Activated T-cell treated with anti-CD3 and anti-CD28 coated beads, Interleukin-2, amount 50 U/mL, for 4 hours (primary cell): ENCODE measurements at regions not wholly inside any gene's neighbourhood (a gene's known extent, or its start where the extent isn't known, plus 50 kb on each side); places are given as distances from the start of the nearest gene placed in this dataset.

ENCODE experiments used
- ATAC-seq, 2 donors: fragments of 200-7000 bp; cut with Tn5 transposase; one replicate each; pipeline ENCODE4 v1.10.0; 2021
- DNase-seq: peaks from one replicate; pipeline ENCODE4 v3.0.0-alpha.2; 2020
- H3K27me3 Mint-ChIP-seq: one replicate; pipeline ENCODE4 v1.8.0; 2021; ENCODE audit warnings: low read depth, mixed read lengths
- H3K36me3 Mint-ChIP-seq: one replicate; pipeline ENCODE4 v1.8.0; 2022; ENCODE audit warnings: mixed read lengths; ENCODE audit not compliant: insufficient read depth
- H3K4me1 Mint-ChIP-seq: one replicate; pipeline ENCODE4 v1.8.0; 2021; ENCODE audit warnings: low read depth, mixed read lengths
- H3K4me3 Mint-ChIP-seq: one replicate; pipeline ENCODE4 v1.8.0; 2021; ENCODE audit warnings: mild to moderate bottlenecking, moderate library complexity, mixed read lengths
- H3K9me3 Mint-ChIP-seq: one replicate; pipeline ENCODE4 v1.8.0; 2021; ENCODE audit warnings: mixed read lengths

DNA sequence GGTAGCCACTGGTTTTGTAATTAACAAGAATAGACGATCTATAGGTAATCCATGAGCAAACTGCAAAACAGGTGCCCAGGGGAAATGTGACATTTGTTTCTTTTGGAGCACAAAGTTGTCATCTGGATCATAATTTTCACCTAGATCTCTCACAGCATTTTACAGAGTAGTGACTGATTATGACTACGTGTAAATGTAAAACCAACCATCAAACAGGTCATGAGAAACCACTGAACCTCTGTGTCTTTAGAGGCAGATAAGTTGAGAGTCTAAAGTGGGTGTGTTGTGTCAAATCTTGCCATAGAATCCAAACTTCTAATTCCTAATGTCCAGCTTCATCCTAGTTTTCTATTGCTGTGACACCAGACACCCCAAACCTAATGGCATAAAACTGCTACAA lies 648.1 kb downstream of the MID1IP1 start:
- ATAC-seq (peak in 1 of 2 donors; percentile 52), DNase-seq (no peak)
- H3K36me3 Mint-ChIP-seq, result no peaks in the 10 kb centered on the region
- no peaks in the 10 kb centered on the region for H3K27me3 Mint-ChIP-seq
- H3K4me1 Mint-ChIP-seq, result peaks cover 30% of the 10 kb centered on the region
- H3K9me3 Mint-ChIP-seq, result no peaks in the 10 kb centered on the region
- H3K4me3 Mint-ChIP-seq, result no peak overlapping the region

DNA sequence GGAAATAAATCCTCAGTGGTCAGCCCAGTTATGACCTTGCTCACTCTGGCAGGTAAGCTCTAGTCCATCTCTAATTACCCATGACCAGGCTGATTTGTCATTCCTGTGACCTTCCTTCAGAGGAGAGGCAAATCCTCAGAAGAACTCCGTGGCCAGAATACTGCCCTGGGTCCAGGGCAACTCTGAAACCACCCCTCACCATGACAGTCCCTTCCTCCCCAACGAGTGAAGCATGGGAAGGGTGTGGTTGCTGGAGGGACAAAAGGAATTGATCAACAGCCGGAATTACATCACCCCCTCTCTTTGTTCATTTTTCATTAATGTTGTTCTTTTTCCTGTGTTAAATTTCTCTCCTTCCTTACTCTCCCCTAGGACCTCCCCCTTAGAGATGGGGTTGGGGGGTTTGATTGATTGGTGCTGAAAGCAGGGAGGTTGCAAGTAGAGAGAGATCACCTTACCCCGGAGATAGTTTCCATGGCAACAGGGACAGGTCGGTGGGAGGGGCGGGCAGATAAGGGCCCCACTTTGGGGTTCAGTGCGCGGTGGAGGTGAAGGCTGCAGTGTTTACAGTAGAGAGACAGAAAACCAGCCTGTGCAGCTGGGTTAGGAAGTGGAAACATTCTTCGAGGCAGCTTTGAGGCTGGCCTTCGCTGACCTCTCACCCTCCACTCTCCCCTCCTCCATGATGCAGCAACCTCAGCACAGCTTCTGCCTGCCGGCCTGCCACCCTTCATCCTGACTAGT lies 647.4 kb downstream of the BCOR start:
- DNase-seq (no peak), ATAC-seq (no peak)
- H3K9me3 Mint-ChIP-seq, result no peaks in the 10 kb centered on the region
- H3K27me3 Mint-ChIP-seq, result no peaks in the 10 kb centered on the region
- H3K4me3 Mint-ChIP-seq, result no peak overlapping the region
- peaks cover 26% of the 10 kb centered on the region for H3K4me1 Mint-ChIP-seq
- no peaks in the 10 kb centered on the region for H3K36me3 Mint-ChIP-seq

DNA sequence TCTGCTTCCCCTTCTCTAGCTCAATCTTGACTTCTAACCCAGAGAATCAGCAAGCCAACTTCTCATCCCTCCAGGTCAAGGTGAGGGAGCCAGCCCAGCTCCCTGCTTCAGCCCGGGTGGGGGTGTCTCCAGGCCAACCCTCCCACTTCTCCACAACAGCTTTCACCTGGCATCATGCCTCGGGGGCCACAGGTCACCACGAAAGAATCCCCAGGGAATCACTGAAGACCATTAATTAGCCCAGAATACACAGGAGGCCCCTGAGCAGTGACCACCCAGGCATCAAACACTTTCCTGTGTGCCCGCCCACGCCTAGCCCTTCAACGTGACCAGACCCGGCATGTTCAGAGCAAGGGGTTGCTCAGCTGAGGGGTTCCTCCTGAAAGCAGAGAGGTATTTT lies 646.7 kb downstream of the BCOR start:
- Mint-ChIP-seq H3K27me3 (no peaks in the 10 kb centered on the region), H3K36me3 (no peaks in the 10 kb centered on the region), H3K4me1 (peaks cover 25% of the 10 kb centered on the region), H3K9me3 (no peaks in the 10 kb centered on the region), H3K4me3 (no peak overlapping the region)
- no peak for DNase-seq
- no peak for ATAC-seq

DNA sequence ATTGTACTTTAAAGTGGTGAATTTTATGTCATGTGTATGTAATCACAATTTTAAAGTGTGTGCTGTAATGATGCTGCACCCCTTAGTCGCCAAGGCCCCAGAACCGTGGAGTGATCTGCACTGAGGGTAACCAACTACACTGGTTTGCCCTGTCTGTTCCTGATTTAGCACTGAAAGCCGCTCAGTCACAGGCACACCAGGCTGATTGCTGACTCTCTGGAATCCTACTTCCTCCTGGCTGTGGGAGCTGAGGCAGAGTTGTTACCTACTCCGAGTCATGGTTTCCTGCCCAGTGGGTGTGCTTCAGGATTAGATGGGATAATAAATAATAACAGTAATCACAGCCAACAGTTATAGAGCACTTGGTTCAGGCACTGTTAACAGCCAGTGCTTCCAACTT lies 645.4 kb downstream of the BCOR start:
- ATAC-seq (no peak), DNase-seq (no peak)
- Mint-ChIP-seq H3K4me3 (no peak overlapping the region), H3K9me3 (peaks cover 5% of the 10 kb centered on the region), H3K27me3 (no peaks in the 10 kb centered on the region), H3K36me3 (no peaks in the 10 kb centered on the region), H3K4me1 (peaks cover 25% of the 10 kb centered on the region)

DNA sequence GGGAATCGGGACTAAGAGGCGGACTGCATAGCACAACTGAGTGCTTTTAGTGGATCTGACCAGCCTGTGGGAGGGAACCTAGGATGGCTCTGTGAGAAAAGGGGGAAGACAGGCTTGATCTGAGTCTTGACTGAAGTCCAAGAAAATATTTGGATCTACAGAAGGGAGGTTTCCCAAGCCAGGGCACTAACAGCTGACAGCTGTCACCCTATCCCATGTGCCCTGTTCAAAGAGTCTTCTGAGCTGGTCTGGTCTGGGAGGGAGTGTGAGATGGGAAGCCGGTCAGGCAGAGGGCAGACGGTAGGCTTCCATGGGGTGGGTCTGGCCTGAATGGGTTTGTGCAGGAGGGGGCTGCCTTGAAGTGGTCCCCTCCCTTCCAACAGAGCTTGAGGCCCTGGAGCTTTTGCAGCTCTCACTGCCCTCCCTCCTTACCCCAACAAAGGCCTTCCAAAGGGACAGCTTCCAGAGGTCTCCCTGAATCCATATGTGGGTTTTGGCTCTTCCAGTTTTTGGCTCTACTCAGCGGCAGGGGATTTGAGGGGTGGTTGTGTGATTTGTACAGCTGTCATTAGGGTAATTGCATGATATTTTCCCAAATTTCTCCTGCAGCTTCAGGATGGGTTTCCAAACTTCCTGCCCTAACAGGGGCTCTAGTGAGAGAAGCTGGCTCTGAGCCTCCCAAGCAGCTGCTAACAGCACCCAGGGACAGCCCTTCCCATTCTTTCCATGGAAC lies 643.7 kb downstream of the BCOR start:
- H3K36me3 Mint-ChIP-seq, result no peaks in the 10 kb centered on the region
- no peak overlapping the region for H3K4me3 Mint-ChIP-seq
- ATAC-seq (no peak), DNase-seq (no peak)
- no peaks in the 10 kb centered on the region for H3K27me3 Mint-ChIP-seq
- H3K4me1 Mint-ChIP-seq, result peaks cover 17% of the 10 kb centered on the region
- H3K9me3 Mint-ChIP-seq, result peaks cover 5% of the 10 kb centered on the region

DNA sequence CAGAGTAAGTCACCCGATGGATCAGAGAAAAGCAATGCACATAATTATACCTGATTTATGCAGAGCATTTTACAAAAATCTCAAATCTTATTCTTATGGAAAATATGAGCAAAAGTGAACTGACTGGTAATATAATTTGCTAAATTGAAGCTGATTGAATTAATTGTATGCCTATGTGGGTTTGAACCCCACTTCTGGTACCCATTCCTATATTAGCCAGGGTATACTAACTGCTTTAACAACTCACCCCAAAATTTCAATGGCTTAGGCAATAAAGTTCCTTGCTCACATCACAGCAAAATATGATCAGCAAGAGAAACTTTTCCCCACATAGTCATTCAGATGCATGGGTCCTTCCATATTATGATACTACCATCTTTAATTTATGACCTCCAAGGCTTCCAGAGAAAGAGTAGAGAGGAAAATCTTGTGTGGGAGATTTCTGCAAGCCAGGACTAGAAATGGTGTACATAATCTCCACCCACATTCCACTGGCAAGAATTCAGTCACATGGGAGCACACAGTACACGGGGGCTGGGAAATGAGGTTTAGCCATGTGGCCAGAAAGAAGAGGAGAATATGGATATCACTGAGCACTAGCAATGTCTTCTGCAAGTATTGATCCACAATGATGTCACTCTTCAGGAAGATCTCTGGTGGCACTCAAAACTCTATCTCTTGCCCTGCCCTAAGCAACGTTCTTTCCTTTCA lies 640.7 kb downstream of the BCOR start:
- peaks cover 5% of the 10 kb centered on the region for H3K9me3 Mint-ChIP-seq
- no peaks in the 10 kb centered on the region for H3K27me3 Mint-ChIP-seq
- no peak for ATAC-seq
- H3K4me1 Mint-ChIP-seq, result no peaks in the 10 kb centered on the region
- H3K36me3 Mint-ChIP-seq, result no peaks in the 10 kb centered on the region
- DNase-seq, result no peak
- no peak overlapping the region for H3K4me3 Mint-ChIP-seq

DNA sequence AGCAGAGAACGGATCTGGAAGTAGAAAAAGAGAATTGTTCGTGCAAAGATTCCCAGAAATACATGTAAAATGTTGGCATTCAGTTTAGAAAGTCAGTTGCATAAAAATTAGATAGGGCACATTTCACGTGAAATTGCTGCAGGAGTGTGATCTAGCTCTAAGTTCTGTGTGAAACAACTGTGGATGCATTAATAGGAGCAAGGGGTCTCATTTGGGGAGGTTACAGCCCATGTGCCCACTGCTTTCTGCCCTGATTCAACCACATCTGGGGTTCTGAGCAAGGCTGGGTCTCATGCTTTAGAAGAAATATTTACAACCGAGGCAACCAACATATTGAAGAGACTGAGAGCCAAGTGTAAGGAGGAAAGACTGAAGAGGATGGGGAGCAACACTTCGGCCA lies 639.0 kb downstream of the BCOR start:
- no peaks in the 10 kb centered on the region for H3K27me3 Mint-ChIP-seq
- peaks cover 5% of the 10 kb centered on the region for H3K9me3 Mint-ChIP-seq
- H3K4me1 Mint-ChIP-seq, result no peaks in the 10 kb centered on the region
- no peaks in the 10 kb centered on the region for H3K36me3 Mint-ChIP-seq
- DNase-seq (no peak), ATAC-seq (no peak)
- no peak overlapping the region for H3K4me3 Mint-ChIP-seq

DNA sequence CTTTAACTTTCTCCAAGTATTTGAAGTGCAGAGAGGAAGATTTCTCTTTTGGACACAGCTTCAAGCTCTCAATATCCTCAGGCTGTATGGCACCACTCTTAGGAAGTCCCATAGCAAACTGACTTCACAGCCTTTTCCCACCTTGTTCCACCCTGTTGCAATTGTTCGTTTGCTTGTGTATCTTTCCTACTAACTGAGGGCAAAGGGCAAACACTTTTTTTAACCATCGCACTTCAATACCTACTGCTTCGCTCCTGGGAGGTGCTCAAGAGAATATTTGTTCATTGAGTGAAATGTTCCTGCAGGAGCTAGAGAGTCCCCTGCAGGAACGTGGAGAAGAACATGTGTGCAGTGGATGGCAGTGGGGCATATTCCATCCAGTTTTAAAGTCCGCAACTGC lies 638.6 kb downstream of the BCOR start:
- H3K27me3 Mint-ChIP-seq, result no peaks in the 10 kb centered on the region
- H3K4me3 Mint-ChIP-seq, result no peak overlapping the region
- no peak for ATAC-seq
- no peaks in the 10 kb centered on the region for H3K4me1 Mint-ChIP-seq
- H3K9me3 Mint-ChIP-seq, result peaks cover 5% of the 10 kb centered on the region
- no peak for DNase-seq
- H3K36me3 Mint-ChIP-seq, result no peaks in the 10 kb centered on the region

DNA sequence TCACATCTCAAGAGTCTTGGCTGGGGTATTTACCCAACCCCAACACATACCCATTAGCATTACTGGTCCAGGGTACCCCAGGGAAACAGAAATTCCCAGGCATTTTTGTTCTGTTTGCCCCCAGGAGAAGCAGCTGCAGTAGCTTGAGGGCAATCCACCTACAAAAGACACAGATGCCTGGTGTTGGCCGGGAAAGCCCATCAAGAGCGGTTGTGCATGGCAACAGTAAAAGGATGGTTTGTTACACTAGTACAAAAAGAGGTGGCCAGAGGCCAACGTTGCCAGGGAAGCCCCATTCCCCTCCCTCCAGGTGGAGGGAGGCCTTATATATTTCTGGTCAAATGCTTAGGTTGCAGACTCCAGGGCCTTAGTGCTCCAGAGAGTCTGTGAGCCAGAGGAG lies 637.8 kb downstream of the BCOR start:
- Mint-ChIP-seq H3K27me3 (no peaks in the 10 kb centered on the region), H3K36me3 (no peaks in the 10 kb centered on the region), H3K9me3 (peaks cover 5% of the 10 kb centered on the region), H3K4me1 (peaks cover 1% of the 10 kb centered on the region), H3K4me3 (no peak overlapping the region)
- ATAC-seq (no peak), DNase-seq (no peak)

DNA sequence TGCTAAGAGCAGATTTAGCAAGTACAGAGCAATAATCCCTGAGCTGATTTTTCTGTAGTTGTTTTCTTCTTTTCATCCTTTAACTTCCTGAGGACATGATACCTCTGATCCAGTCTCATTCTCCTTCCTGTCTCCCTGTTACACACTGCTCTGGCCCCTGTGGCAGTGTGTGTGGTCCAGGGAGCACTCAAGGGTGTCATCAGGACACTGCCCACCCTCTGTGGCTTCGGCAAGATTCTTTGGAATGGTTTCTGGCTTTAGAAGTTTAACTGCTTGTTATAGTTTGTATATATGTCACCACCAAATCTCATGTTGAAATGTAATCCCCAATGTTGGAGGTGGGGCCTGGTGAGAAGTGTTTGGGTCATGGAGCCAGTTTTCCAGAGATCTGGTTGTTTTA lies 637.3 kb downstream of the BCOR start:
- ATAC-seq (no peak), DNase-seq (no peak)
- Mint-ChIP-seq H3K4me3 (no peak overlapping the region), H3K4me1 (peaks cover 1% of the 10 kb centered on the region), H3K36me3 (no peaks in the 10 kb centered on the region), H3K27me3 (no peaks in the 10 kb centered on the region), H3K9me3 (peaks cover 5% of the 10 kb centered on the region)

DNA sequence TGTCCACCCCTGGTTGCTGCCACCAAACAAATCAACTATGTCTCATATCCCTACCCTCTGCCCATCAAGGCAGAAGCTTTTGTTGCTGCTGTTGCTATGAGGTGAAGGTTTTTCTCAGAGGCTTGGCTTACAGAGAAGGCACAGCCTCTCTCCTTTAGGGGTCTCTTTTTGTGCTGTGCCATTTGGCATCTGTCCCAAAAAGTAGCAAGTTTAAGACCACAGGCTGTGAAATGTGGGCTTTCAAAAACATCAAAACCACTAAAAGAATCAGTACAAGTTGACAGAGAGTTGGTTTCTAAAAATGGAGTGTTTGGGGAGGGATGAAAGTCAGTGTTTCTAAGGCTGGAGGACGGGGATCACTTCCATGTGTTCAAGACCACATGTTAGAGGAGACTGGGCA lies 634.9 kb downstream of the BCOR start:
- Mint-ChIP-seq H3K4me1 (peaks cover 1% of the 10 kb centered on the region), H3K4me3 (no peak overlapping the region), H3K9me3 (no peaks in the 10 kb centered on the region), H3K27me3 (no peaks in the 10 kb centered on the region), H3K36me3 (no peaks in the 10 kb centered on the region)
- DNase-seq (no peak), ATAC-seq (no peak)

DNA sequence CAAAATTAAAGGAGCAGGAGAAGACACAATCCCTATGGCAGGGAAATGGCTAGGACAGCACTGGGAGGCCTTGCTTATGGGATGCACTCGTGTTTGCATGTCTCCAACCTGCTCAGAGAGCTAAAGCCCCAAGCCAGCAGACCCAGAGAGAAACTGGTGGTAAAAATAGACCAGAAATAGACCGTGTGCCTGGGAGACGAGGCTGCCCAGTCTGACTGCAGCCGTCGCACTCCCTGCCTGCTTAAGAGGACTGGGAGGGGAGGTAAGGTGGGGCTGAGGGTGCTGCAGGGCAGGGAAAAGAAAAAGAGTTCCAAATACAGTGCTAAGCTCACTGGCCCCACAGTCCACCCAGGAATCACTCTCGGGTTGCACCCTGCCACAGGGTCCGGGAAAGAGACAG lies 633.5 kb downstream of the BCOR start:
- Mint-ChIP-seq H3K9me3 (no peaks in the 10 kb centered on the region), H3K4me1 (peaks cover 1% of the 10 kb centered on the region), H3K36me3 (no peaks in the 10 kb centered on the region), H3K4me3 (no peak overlapping the region), H3K27me3 (no peaks in the 10 kb centered on the region)
- ATAC-seq (no peak), DNase-seq (no peak)

DNA sequence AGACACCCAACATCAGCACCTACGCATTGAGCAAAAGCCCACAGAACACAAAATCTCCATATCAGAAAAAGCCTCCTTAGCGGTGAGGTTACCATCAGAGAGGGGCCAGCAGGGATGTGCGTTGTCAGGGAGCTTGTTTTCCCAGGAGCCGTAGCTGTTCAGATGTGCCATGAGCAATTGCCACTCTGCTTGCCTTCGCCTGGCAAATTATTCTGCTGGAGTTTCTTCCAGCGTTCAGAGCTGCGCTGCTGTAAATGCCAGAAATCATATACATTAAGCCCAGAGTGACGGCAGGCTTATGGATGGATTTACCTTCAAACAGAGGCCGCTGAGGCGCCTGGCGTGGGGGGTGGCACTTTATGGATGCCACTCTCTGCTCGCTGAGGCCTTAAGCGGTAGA lies 632.3 kb downstream of the BCOR start:
- no peak overlapping the region for H3K4me3 Mint-ChIP-seq
- no peaks in the 10 kb centered on the region for H3K9me3 Mint-ChIP-seq
- ATAC-seq, result no peak

DNA sequence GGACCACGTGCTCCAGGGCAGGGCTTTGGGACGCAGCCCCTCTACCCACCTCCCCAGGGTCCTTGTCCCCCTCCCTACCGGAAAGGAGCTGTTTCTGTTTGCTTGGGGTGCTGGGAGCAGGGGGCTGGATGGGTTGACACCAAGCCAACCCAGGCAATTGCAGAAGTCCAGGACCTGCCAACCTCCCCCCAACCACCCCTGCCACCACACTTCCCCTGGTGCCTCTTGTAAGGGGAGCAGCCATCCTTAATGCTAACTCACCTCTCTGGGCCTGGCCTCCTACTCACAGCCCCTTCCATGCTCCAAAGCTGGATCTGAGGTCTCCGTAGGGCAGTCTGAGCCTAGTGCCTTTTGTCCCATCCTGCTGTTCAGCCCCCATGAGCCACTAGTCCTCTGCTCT lies 631.9 kb downstream of the BCOR start:
- no peak overlapping the region for H3K4me3 Mint-ChIP-seq
- H3K4me1 Mint-ChIP-seq, result peaks cover 1% of the 10 kb centered on the region
- no peaks in the 10 kb centered on the region for H3K27me3 Mint-ChIP-seq
- ATAC-seq, result no peak
- DNase-seq, result no peak
- H3K36me3 Mint-ChIP-seq, result no peaks in the 10 kb centered on the region
- H3K9me3 Mint-ChIP-seq, result no peaks in the 10 kb centered on the region

More for the DNA sequence above, 632.3 kb downstream of the BCOR start:
- Mint-ChIP-seq H3K36me3 (no peaks in the 10 kb centered on the region), H3K27me3 (no peaks in the 10 kb centered on the region), H3K4me1 (peaks cover 1% of the 10 kb centered on the region)
- no peak for DNase-seq

DNA sequence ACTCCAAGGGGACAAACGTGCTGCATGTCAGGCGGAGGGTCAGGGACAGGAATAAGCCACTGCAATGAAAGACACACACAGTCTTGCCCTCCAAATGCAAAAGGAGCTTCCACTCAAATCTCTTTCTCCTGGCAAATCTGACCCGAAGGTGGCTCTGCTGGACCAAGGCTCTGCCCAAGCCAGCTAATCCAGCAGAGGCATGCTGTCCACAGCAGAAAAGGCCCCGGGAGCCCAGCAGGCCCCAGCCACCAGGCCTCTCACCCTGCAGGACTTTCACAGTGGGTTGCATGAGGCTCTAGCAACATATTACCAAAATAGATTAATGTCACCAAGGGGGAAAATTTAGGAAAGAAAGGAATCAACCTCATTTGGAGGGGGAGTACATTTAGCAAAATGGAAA lies 628.6 kb downstream of the BCOR start:
- Mint-ChIP-seq H3K4me1 (peaks cover 1% of the 10 kb centered on the region), H3K9me3 (no peaks in the 10 kb centered on the region), H3K4me3 (no peak overlapping the region)

More for the DNA sequence above, 628.6 kb downstream of the BCOR start:
- DNase-seq, result no peak
- Mint-ChIP-seq H3K36me3 (no peaks in the 10 kb centered on the region), H3K27me3 (no peaks in the 10 kb centered on the region)
- ATAC-seq, result no peak
